Neuronal stem cell (in vitro differentiated cells): ENCODE measurements at regions not wholly inside any gene's neighbourhood (a gene's known extent, or its start where the extent isn't known, plus 50 kb on each side); places are given as distances from the start of the nearest gene placed in this dataset.
A peak's percentile ranks its signal among the peaks of the same experiment; 100 is the strongest.
"Not testable (repeated sequence)": the region's sequence is repeated elsewhere in the genome, so short reads cannot be mapped to it uniquely, and the experiment has no call there.

Experiments used
- DNase-seq: peaks from one replicate; pipeline ENCODE4 v3.0.0-alpha.2; 2013; ENCODE audit warnings: low spot score
- H2AFZ ChIP-seq: one replicate; pipeline ENCODE4 v1.6.1; 2013; ENCODE audit warnings: mild to moderate bottlenecking, low read length, inconsistent platforms
- H2AK5ac ChIP-seq: 2 replicates; pipeline ENCODE4 v1.6.1; 2013; ENCODE audit warnings: low read depth, mild to moderate bottlenecking, inconsistent platforms, low read length, moderate library complexity, mixed read lengths
- H2BK120ac ChIP-seq: 2 replicates; pipeline ENCODE4 v1.6.1; 2013; ENCODE audit warnings: low read depth, mild to moderate bottlenecking, inconsistent platforms, low read length, moderate library complexity, mixed read lengths
- H2BK12ac ChIP-seq: one replicate; pipeline ENCODE4 v1.6.1; 2013; ENCODE audit warnings: low read length, inconsistent platforms
- H2BK15ac ChIP-seq: 2 replicates; pipeline ENCODE4 v1.6.1; 2013; ENCODE audit warnings: mild to moderate bottlenecking, low read length, inconsistent platforms, mixed read lengths
- H2BK5ac ChIP-seq: one replicate; pipeline ENCODE4 v1.6.1; 2013; ENCODE audit warnings: inconsistent platforms, mild to moderate bottlenecking, low read length, moderate library complexity
- H3K14ac ChIP-seq: one replicate; pipeline ENCODE4 v1.6.1; 2013; ENCODE audit warnings: low read length, inconsistent platforms
- H3K18ac ChIP-seq: 2 replicates; pipeline ENCODE4 v1.6.1; 2013; ENCODE audit warnings: low read length, inconsistent platforms
- H3K23ac ChIP-seq: 2 replicates; pipeline ENCODE4 v1.6.1; 2013; ENCODE audit warnings: low read depth, mild to moderate bottlenecking, mixed read lengths, low read length, inconsistent platforms; ENCODE audit not compliant: poor library complexity
- H3K27ac ChIP-seq: replicated peaks from 3 replicates; pipeline ENCODE4 v1.5.1; 2013; ENCODE audit warnings: low read length, inconsistent platforms
- H3K27me3 ChIP-seq, 3 experiments: 2 replicates each; pipeline ENCODE4 v1.6.1; 2013; ENCODE audit warnings: low read length in 3 of 3, mild to moderate bottlenecking in 2 of 3, inconsistent platforms in 1 of 3, low read depth in 1 of 3, mixed read lengths in 1 of 3, moderate library complexity in 1 of 3; ENCODE audit not compliant: control insufficient read depth in 3 of 3, insufficient read depth in 3 of 3
- H3K36me3 ChIP-seq, 2 donors: replicated peaks in 1 of 2; 2 replicates each; pipeline ENCODE4 v1.6.1; 2013; ENCODE audit warnings: low read length in 2 of 2; ENCODE audit not compliant: control insufficient read depth in 2 of 2, insufficient read depth in 2 of 2
- H3K4ac ChIP-seq: 2 replicates; pipeline ENCODE4 v1.6.1; 2013; ENCODE audit warnings: inconsistent platforms, mild to moderate bottlenecking, low read length, moderate library complexity
- H3K4me1 ChIP-seq, 2 donors: 1 replicate in 1 of 2; 2 replicates in 1 of 2; pipeline ENCODE4 v1.6.1; 2013; ENCODE audit warnings: low read length in 2 of 2, low read depth in 1 of 2; ENCODE audit not compliant: control insufficient read depth in 2 of 2, insufficient read depth in 1 of 2
- H3K4me2 ChIP-seq: one replicate; pipeline ENCODE4 v1.6.1; 2013; ENCODE audit warnings: mild to moderate bottlenecking, low read length, inconsistent platforms; ENCODE audit not compliant: insufficient read depth, poor library complexity, severe bottlenecking
- H3K4me3 ChIP-seq, 2 donors: 2 replicates each; pipeline ENCODE4 v1.5.1; 2013; ENCODE audit warnings: low read length in 2 of 2, mild to moderate bottlenecking in 2 of 2, inconsistent platforms in 1 of 2, moderate library complexity in 1 of 2
- H3K79me1 ChIP-seq: one replicate; pipeline ENCODE4 v1.6.1; 2013; ENCODE audit warnings: low read depth, mild to moderate bottlenecking, inconsistent platforms, low read length, moderate library complexity
- H3K9ac ChIP-seq: one replicate; pipeline ENCODE4 v1.6.1; 2013; ENCODE audit warnings: mild to moderate bottlenecking, low read depth, low read length, inconsistent platforms; ENCODE audit not compliant: poor library complexity
- H3K9me3 ChIP-seq, 2 donors: replicated peaks in 1 of 2; 2 replicates each; pipeline versions ENCODE3 to v1.6.1; 2013; ENCODE audit warnings: low read length in 2 of 2, mild to moderate bottlenecking in 2 of 2, inconsistent platforms in 1 of 2, low read depth in 1 of 2, mixed read lengths in 1 of 2, moderate library complexity in 1 of 2; ENCODE audit not compliant: control insufficient read depth in 2 of 2, insufficient read depth in 1 of 2
- H4K8ac ChIP-seq: one replicate; pipeline ENCODE4 v1.6.1; 2013; ENCODE audit warnings: low read depth, mild to moderate bottlenecking, inconsistent platforms, low read length, moderate library complexity
- H4K91ac ChIP-seq: one replicate; pipeline ENCODE4 v1.6.1; 2013; ENCODE audit warnings: low read length, low read depth, mild to moderate bottlenecking, inconsistent platforms; ENCODE audit not compliant: poor library complexity
- WGBS, 2 donors: extraction: QIAGEN DNeasy Blood & Tissue Kit; methylation state at CpG; one replicate each; pipeline ENCODE4 v1.1.7; 2013; ENCODE audit warnings: missing lambda C conversion rate in 2 of 2, mixed read lengths in 1 of 2; ENCODE audit not compliant: insufficient read length in 2 of 2, insufficient replicate concordance in 1 of 2; ENCODE audit errors: extremely low coverage in 2 of 2; 5-methylcytosine and 5-hydroxymethylcytosine counted together

- not testable (repeated sequence) for H2BK120ac ChIP-seq, H3K23ac ChIP-seq, H3K9me3 ChIP-seq, H2AFZ ChIP-seq, DNase-seq, H3K27ac ChIP-seq, H3K9ac ChIP-seq, H3K79me1 ChIP-seq, H2BK15ac ChIP-seq, H2AK5ac ChIP-seq, H3K14ac ChIP-seq, H4K91ac ChIP-seq, H2BK12ac ChIP-seq, H3K4me3 ChIP-seq, H3K36me3 ChIP-seq, H3K18ac ChIP-seq, H4K8ac ChIP-seq, H3K4ac ChIP-seq, H2BK5ac ChIP-seq, H3K4me1 ChIP-seq, H3K27me3 ChIP-seq
- peak overlapping the region; percentile 14 for H3K4me2 ChIP-seq
- WGBS, 2 donors = no CpG with 5 or more reads among the region's 9 CpGs
Observed at GRCh38 chr7:97329871-97330270, 212.4 kb downstream of the SDHAF3 start.

- no peak overlapping the region for H3K4me3 ChIP-seq
- H3K36me3 ChIP-seq = no peaks in the 10 kb centered on the region
- H3K27me3 ChIP-seq = no peaks in the 10 kb centered on the region
- H3K27ac ChIP-seq = no peak overlapping the region
- H3K18ac ChIP-seq = no peak overlapping the region
- DNase-seq = no peak
- H3K14ac ChIP-seq = no peak overlapping the region
- no peaks in the 10 kb centered on the region for H3K79me1 ChIP-seq
- H3K4me1 ChIP-seq = no peaks in the 10 kb centered on the region
- no peak overlapping the region for H4K91ac ChIP-seq
- H3K9ac ChIP-seq = no peak overlapping the region
- no CpG with 5 or more reads among the region's 3 CpGs for WGBS, 2 donors
- no peak overlapping the region for H2BK12ac ChIP-seq
- H4K8ac ChIP-seq = no peak overlapping the region
- H3K4me2 ChIP-seq = no peak overlapping the region
- no peak overlapping the region for H3K4ac ChIP-seq
- H3K9me3 ChIP-seq = no peaks in the 10 kb centered on the region
- H2AFZ ChIP-seq = no peak overlapping the region
- H2AK5ac ChIP-seq = no peak overlapping the region
- no peak overlapping the region for H2BK120ac ChIP-seq
- no peak overlapping the region for H3K23ac ChIP-seq
- H2BK15ac ChIP-seq = no peak overlapping the region
- no peak overlapping the region for H2BK5ac ChIP-seq
Observed at GRCh38 chr7:97337849-97338248, 220.4 kb downstream of the SDHAF3 start.

DNA sequence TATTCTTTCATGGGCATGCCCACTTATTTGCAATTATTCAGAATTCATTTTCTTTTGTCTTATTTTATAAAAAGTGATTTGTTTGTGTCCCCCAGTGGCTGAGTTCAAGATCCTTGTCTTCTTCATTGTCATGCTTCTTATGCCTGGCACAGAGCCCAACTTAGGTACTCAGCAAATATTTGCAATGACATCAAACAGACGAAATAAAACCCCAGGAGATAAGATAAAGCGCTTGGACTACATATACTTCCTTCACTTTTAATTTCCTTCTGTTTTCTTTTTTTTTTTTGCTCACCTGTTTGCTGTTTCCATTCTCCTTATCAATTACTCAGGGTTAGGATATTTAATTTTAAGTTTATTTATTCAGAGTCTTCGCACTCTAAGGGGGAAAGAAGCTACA is 225.0 kb downstream of the SDHAF3 start:
- Histone ChIP-seq H2BK5ac (no peak overlapping the region), H2BK12ac (no peak overlapping the region), H4K91ac (no peak overlapping the region), H3K4ac (no peak overlapping the region), H3K27me3 (no peaks in the 10 kb centered on the region), H2BK120ac (no peak overlapping the region), H2AFZ (no peak overlapping the region), H3K14ac (no peak overlapping the region), H3K36me3 (no peaks in the 10 kb centered on the region), H3K79me1 (no peaks in the 10 kb centered on the region), H2AK5ac (no peak overlapping the region), H3K4me3 (no peak overlapping the region), H2BK15ac (no peak overlapping the region), H3K4me1 (no peaks in the 10 kb centered on the region), H3K9ac (no peak overlapping the region), H3K23ac (no peak overlapping the region), H3K9me3 (no peaks in the 10 kb centered on the region), H3K18ac (no peak overlapping the region), H3K4me2 (no peak overlapping the region), H3K27ac (no peak overlapping the region), H4K8ac (no peak overlapping the region)
- DNase-seq = no peak
- no CpG with 5 or more reads among the region's 3 CpGs for WGBS, 2 donors

GRCh38 chr7:97346349-97346748 is 228.9 kb downstream of the SDHAF3 start:
- Histone ChIP-seq H2AK5ac (no peak overlapping the region), H3K4me1 (no peaks in the 10 kb centered on the region), H2BK5ac (no peak overlapping the region), H3K27me3 (no peaks in the 10 kb centered on the region), H3K36me3 (no peaks in the 10 kb centered on the region), H4K91ac (no peak overlapping the region), H3K4me2 (no peak overlapping the region), H3K27ac (no peak overlapping the region), H3K18ac (no peak overlapping the region), H3K4me3 (no peak overlapping the region), H4K8ac (no peak overlapping the region), H2BK120ac (no peak overlapping the region), H2BK15ac (no peak overlapping the region), H3K23ac (no peak overlapping the region), H3K79me1 (no peaks in the 10 kb centered on the region), H3K9me3 (no peaks in the 10 kb centered on the region), H3K4ac (no peak overlapping the region), H3K14ac (no peak overlapping the region), H3K9ac (no peak overlapping the region), H2AFZ (no peak overlapping the region), H2BK12ac (no peak overlapping the region)
- WGBS, 2 donors = no CpG with 5 or more reads among the region's 2 CpGs
- DNase-seq = no peak
